C4-2B (cell line): ENCODE measurements at regions not wholly inside any gene's neighbourhood (a gene's known extent, or its start where the extent isn't known, plus 50 kb on each side); places are given as distances from the start of the nearest gene placed in this dataset.
"Not testable (repeated sequence)": the region's sequence is repeated elsewhere in the genome, so short reads cannot be mapped to it uniquely, and the experiment has no call there.

Experiments
- H3K27ac ChIP-seq: fragments of 450-650 bp; 2 replicates; pipeline ENCODE4 v1.5.1; 2017
- CTCF ChIP-seq: fragments of 450-650 bp; conservative IDR thresholded peaks from 2 replicates; pipeline ENCODE4 v1.5.1; 2017; ENCODE audit warnings: mild to moderate bottlenecking
- ZFX ChIP-seq: fragments of 450-650 bp; IDR thresholded peaks from 2 replicates; pipeline ENCODE4 v1.6.1; 2017

GRCh38 chr4:94011190-94011589 lies 182.6 kb downstream of the ATOH1 start:
- no peak for TF ChIP-seq ZFX
- TF ChIP-seq CTCF, result no peak
- no peak overlapping the region for H3K27ac ChIP-seq

- TF ChIP-seq ZFX (no peak), CTCF (no peak)
- H3K27ac ChIP-seq, result peak overlapping the region; percentile 44; the same call in 1 of the 2 replicates
These were observed 186.1 kb downstream of the ATOH1 start for GRCh38 chr4:94014484-94015136.

- no peak for TF ChIP-seq ZFX
- no peak for TF ChIP-seq CTCF
- no peak overlapping the region for H3K27ac ChIP-seq
These were observed 187.4 kb downstream of the ATOH1 start for GRCh38 chr4:94015956-94016355.

- H3K27ac ChIP-seq, result no peak overlapping the region
- TF ChIP-seq ZFX (no peak), CTCF (no peak)
These were observed 174.9 kb upstream of the SMARCAD1 start for GRCh38 chr4:94032754-94033153.

- H3K27ac ChIP-seq, result no peak overlapping the region
- TF ChIP-seq CTCF (no peak), ZFX (no peak)
These were observed 170.7 kb upstream of the SMARCAD1 start for GRCh38 chr4:94036964-94037363.

- H3K27ac ChIP-seq, result no peak overlapping the region
- no peak for TF ChIP-seq ZFX
- TF ChIP-seq CTCF, result no peak
These were observed 169.5 kb upstream of the SMARCAD1 start for GRCh38 chr4:94038195-94038594.

- no peak overlapping the region for H3K27ac ChIP-seq
- TF ChIP-seq ZFX (no peak), CTCF (no peak)
These were observed 168.4 kb upstream of the SMARCAD1 start for GRCh38 chr4:94039226-94039625.

- H3K27ac ChIP-seq, result not testable (repeated sequence)
These were observed 163.2 kb upstream of the SMARCAD1 start for GRCh38 chr4:94044471-94044870.
